SK-N-SH (cell line): ENCODE measurements at regions not wholly inside any gene's neighbourhood (a gene's known extent, or its start where the extent isn't known, plus 50 kb on each side); places are given as distances from the start of the nearest gene placed in this dataset.
"Not testable (repeated sequence)": the region's sequence is repeated elsewhere in the genome, so short reads cannot be mapped to it uniquely, and the experiment has no call there.

Source experiments
- CTCF ChIA-PET: fragments of 300-600, 350-600 bp; formaldehyde crosslinking; extraction: SDS; loops from one replicate; lab custom pipeline; 2021; lab: Yijun Ruan, JAX
- POLR2A ChIA-PET: fragments of 350-600 bp; sonication (Branson Sonifier 250); formaldehyde crosslinking; extraction: SDS; loops from one replicate; lab custom pipeline; 2020; ENCODE audit warnings: antibody characterized with exemption, inconsistent platforms; lab: Yijun Ruan, JAX
- DNase-seq: peaks from one replicate; pipeline ENCODE4 v3.0.0; 2012
- H2AFZ ChIP-seq: fragments of 200-600 bp; sonication (generic); 2 replicates; pipeline ENCODE4 v1.8.1; 2016; ENCODE audit warnings: antibody characterized with exemption, mild to moderate bottlenecking, low read depth
- H3F3A ChIP-seq: fragments of 200-600 bp; sonication (generic); replicated peaks from 2 replicates; pipeline ENCODE3; 2016; ENCODE audit warnings: antibody characterized with exemption, mild to moderate bottlenecking; ENCODE audit not compliant: insufficient read depth
- H3K27ac ChIP-seq, 2 experiments: fragments of 200-500 bp in 1 of 2; fragments of 200-600 bp in 1 of 2; sonication (Bioruptor generic) in 1 of 2; sonication (generic), shearing (Covaris generic) in 1 of 2; 2 replicates each; pipeline versions ENCODE4 v1.5.1 to v1.6.1; 2014 to 2016; ENCODE audit warnings: low read depth in 2 of 2, inconsistent platforms in 1 of 2, low read length in 1 of 2, mild to moderate bottlenecking in 1 of 2, mixed read lengths in 1 of 2
- H3K27me3 ChIP-seq: fragments of 200-600 bp; sonication (generic), shearing (Covaris generic); 2 replicates; pipeline ENCODE4 v1.6.1; 2016; ENCODE audit warnings: mixed run types; ENCODE audit not compliant: insufficient read depth
- H3K36me3 ChIP-seq, 2 experiments: fragments of 200-500 bp in 1 of 2; fragments of 200-600 bp in 1 of 2; sonication (Bioruptor generic) in 1 of 2; sonication (generic) in 1 of 2; replicated peaks in 1 of 2; 2 replicates each; pipeline versions ENCODE3 to v1.5.1; 2014 to 2016; ENCODE audit warnings: low read length in 1 of 2, mild to moderate bottlenecking in 1 of 2; ENCODE audit not compliant: insufficient read depth in 2 of 2, control insufficient read depth in 1 of 2
- H3K4me1 ChIP-seq, 2 experiments: fragments of 200-500 bp in 1 of 2; fragments of 200-600 bp in 1 of 2; sonication (Bioruptor generic) in 1 of 2; sonication (generic), shearing (Covaris generic) in 1 of 2; 2 replicates each; pipeline versions ENCODE4 v1.5.1 to v1.6.1; 2014 to 2016; ENCODE audit warnings: low read depth in 1 of 2, low read length in 1 of 2, mixed run types in 1 of 2; ENCODE audit not compliant: insufficient read depth in 2 of 2, control insufficient read depth in 1 of 2
- H3K4me2 ChIP-seq: fragments of 200-600 bp; sonication (generic), shearing (Covaris generic); 2 replicates; pipeline ENCODE4 v1.6.1; 2017; ENCODE audit warnings: mixed run types
- H3K4me3 ChIP-seq, 2 experiments: fragments of 200-500 bp in 1 of 2; fragments of 200-600 bp in 1 of 2; sonication (Bioruptor generic) in 1 of 2; sonication (generic), shearing (Covaris generic) in 1 of 2; 2 replicates each; pipeline versions ENCODE4 v1.5.1 to v1.8.1; 2014 to 2016; ENCODE audit warnings: low read depth in 2 of 2, inconsistent platforms in 1 of 2, low read length in 1 of 2, mild to moderate bottlenecking in 1 of 2, mixed read lengths in 1 of 2, moderate library complexity in 1 of 2
- H3K79me2 ChIP-seq: fragments of 200-600 bp; sonication (generic); 2 replicates; pipeline ENCODE4 v1.8.1; 2017; ENCODE audit warnings: mild to moderate bottlenecking; ENCODE audit not compliant: insufficient read depth
- H3K9ac ChIP-seq: fragments of 200-600 bp; sonication (generic); 2 replicates; pipeline ENCODE4 v1.6.1; 2017; ENCODE audit warnings: mixed run types
- H3K9me2 ChIP-seq: fragments of 200-600 bp; sonication (generic); 2 replicates; pipeline ENCODE4 v1.6.1; 2017; ENCODE audit warnings: mixed run types
- H3K9me3 ChIP-seq: fragments of 200-600 bp; sonication (generic); 2 replicates; pipeline ENCODE4 v1.6.1; 2017; ENCODE audit warnings: mixed run types, mild to moderate bottlenecking, moderate library complexity
- H4K20me1 ChIP-seq: fragments of 200-600 bp; sonication (generic); 2 replicates; pipeline ENCODE4 v1.6.1; 2017; ENCODE audit warnings: mild to moderate bottlenecking, mixed run types; ENCODE audit not compliant: insufficient read depth
- CTCF ChIP-seq: fragments of 200-600 bp; sonication (generic); IDR thresholded peaks from 2 replicates; pipeline ENCODE4 v1.6.1; 2017; ENCODE audit warnings: antibody characterized with exemption, mild to moderate bottlenecking, moderate library complexity
- WGBS: methylation state at CpG from one replicate; pipeline ENCODE4 v1.1.6; 2017; ENCODE audit warnings: low lambda C conversion rate; 5-methylcytosine and 5-hydroxymethylcytosine counted together

- not testable (repeated sequence) for H3K9me3 ChIP-seq, H3K9me2 ChIP-seq, H3K27ac ChIP-seq, H3K9ac ChIP-seq
- peak; percentile 9; the same call in 1 of the 2 replicates for TF ChIP-seq CTCF
- TF ChIP-seq, all 33 proteins: peak for 1; not testable (repeated sequence) for 32
- H2AFZ ChIP-seq, H3K4me1 ChIP-seq, H3F3A ChIP-seq, POLR2A ChIA-PET, H3K79me2 ChIP-seq, H3K4me3 ChIP-seq, H3K36me3 ChIP-seq, CTCF ChIA-PET, H4K20me1 ChIP-seq: not testable (repeated sequence)
- peaks cover 46% of the 10 kb centered on the region for H3K27me3 ChIP-seq
- WGBS: 5% methylated on average over 25 of the region's 46 CpGs
- peak overlapping the region; percentile 50; the same call in 1 of the 2 replicates for H3K4me2 ChIP-seq
- DNase-seq: peak; percentile 60
These were observed 175.4 kb downstream of the ATP6V0E2 start for GRCh38 chr7:150049012-150049655.

- H3K36me3 ChIP-seq, H3K79me2 ChIP-seq, H4K20me1 ChIP-seq, POLR2A ChIA-PET, H3F3A ChIP-seq, H3K9ac ChIP-seq, H3K9me2 ChIP-seq, H2AFZ ChIP-seq, H3K4me2 ChIP-seq, H3K27ac ChIP-seq, H3K4me3 ChIP-seq, H3K9me3 ChIP-seq, H3K4me1 ChIP-seq, DNase-seq, CTCF ChIA-PET: not testable (repeated sequence)
- H3K27me3 ChIP-seq: peaks cover 33% of the 10 kb centered on the region
- 1% methylated on average over 5 of the region's 5 CpGs for WGBS
These were observed 179.6 kb downstream of the ATP6V0E2 start for GRCh38 chr7:150053396-150053795.

DNA sequence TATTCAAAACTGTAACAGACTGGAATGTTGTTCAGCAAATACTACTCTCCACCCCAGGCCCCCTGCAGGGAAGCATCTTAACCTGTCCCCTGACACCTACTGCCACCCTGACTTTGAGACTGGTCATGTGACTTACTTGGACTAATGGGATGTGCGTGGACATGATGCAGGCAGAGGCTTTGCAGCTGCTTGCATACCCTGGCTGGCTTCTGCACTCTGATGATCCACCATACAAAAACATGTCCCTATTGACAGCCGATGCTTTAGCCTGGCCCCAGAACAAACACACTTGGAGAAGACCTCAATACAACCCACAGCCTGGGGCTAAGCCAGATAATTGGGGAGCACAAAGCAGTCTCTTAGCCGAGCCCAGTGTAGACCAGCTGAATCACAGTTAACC lies 180.5 kb downstream of the ATP6V0E2 start:
- DNase-seq, H2AFZ ChIP-seq, H3K4me1 ChIP-seq, CTCF ChIA-PET, H3K9me2 ChIP-seq, H3F3A ChIP-seq, POLR2A ChIA-PET, H3K79me2 ChIP-seq, H3K9ac ChIP-seq, H3K4me2 ChIP-seq, H3K9me3 ChIP-seq, H3K4me3 ChIP-seq, H3K27ac ChIP-seq, H3K36me3 ChIP-seq, H4K20me1 ChIP-seq: not testable (repeated sequence)
- WGBS: 0% methylated on average over 3 of the region's 3 CpGs
- peaks cover 31% of the 10 kb centered on the region for H3K27me3 ChIP-seq
